ENCODE measurements at regions not wholly inside any gene's neighbourhood (a gene's known extent, or its start where the extent isn't known, plus 50 kb on each side); places are given as distances from the start of the nearest gene placed in this dataset.
A peak's percentile ranks its signal among the peaks of the same experiment; 100 is the strongest.

DNA sequence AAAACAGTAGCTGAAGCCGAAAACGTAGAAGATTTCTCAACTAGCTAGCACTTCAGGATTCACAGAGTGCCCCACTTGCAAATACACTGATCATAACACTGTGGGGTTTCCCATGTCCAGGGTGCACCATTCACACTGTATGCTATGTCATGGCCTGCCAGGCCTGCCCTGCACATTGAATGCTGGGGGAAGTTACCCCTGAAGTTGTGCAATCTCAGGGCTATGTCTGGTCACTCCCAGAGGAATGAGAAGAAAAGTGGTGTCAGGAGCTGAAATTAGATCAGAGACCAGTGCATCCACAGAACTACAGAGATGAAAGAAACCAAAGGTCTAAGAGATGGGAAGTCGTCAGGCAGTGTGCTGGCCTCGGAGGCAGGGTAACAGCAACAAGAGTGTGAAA lies 196.8 kb downstream of the RAP2A start:
- H3K36me3 Mint-ChIP-seq (ENCODE audit: low read depth) = peaks cover 30% of the 10 kb centered on the region
- no peak overlapping the region for H3K4me3 ChIP-seq (ENCODE audit: low read length)
- H3K36me3 ChIP-seq (ENCODE audit: control insufficient read depth, insufficient read depth, low read length) = peaks cover 4% of the 10 kb centered on the region
- DNase-seq = no peak
- H3K4me1 Mint-ChIP-seq = peaks cover 19% of the 10 kb centered on the region
- peaks cover 50% of the 10 kb centered on the region for H3K9me3 ChIP-seq (ENCODE audit: control insufficient read depth, low read length)
- H3K27ac ChIP-seq (ENCODE audit: low read depth, low read length) = no peak overlapping the region
- WGBS, 2 experiments (ENCODE audit: insufficient coverage in 1 of 2, insufficient read length in 1 of 2) = 91 to 97% methylated on average over 4 of the region's 4 CpGs
- H3K9me3 Mint-ChIP-seq = peaks cover 42% of the 10 kb centered on the region
- H3K27me3 Mint-ChIP-seq (ENCODE audit: insufficient read depth) = no peaks in the 10 kb centered on the region
- no peak overlapping the region for H3K27ac Mint-ChIP-seq
- H3K27me3 ChIP-seq (ENCODE audit: control insufficient read depth, insufficient read depth, low read length, poor library complexity, severe bottlenecking) = no peaks in the 10 kb centered on the region
- no peak overlapping the region for H3K9ac ChIP-seq (ENCODE audit: extremely low read depth, low read length, poor library complexity, severe bottlenecking)
- TF ChIP-seq, protein P1, sequence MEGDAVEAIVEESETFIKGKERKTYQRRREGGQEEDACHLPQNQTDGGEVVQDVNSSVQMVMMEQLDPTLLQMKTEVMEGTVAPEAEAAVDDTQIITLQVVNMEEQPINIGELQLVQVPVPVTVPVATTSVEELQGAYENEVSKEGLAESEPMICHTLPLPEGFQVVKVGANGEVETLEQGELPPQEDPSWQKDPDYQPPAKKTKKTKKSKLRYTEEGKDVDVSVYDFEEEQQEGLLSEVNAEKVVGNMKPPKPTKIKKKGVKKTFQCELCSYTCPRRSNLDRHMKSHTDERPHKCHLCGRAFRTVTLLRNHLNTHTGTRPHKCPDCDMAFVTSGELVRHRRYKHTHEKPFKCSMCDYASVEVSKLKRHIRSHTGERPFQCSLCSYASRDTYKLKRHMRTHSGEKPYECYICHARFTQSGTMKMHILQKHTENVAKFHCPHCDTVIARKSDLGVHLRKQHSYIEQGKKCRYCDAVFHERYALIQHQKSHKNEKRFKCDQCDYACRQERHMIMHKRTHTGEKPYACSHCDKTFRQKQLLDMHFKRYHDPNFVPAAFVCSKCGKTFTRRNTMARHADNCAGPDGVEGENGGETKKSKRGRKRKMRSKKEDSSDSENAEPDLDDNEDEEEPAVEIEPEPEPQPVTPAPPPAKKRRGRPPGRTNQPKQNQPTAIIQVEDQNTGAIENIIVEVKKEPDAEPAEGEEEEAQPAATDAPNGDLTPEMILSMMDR (conservative IDR thresholded peaks at IDR 0.05) = no peak
- peaks cover 6% of the 10 kb centered on the region for H3K4me1 ChIP-seq (ENCODE audit: control insufficient read depth, insufficient read depth, low read length)
- H3K4me3 Mint-ChIP-seq = no peak overlapping the region

DNA sequence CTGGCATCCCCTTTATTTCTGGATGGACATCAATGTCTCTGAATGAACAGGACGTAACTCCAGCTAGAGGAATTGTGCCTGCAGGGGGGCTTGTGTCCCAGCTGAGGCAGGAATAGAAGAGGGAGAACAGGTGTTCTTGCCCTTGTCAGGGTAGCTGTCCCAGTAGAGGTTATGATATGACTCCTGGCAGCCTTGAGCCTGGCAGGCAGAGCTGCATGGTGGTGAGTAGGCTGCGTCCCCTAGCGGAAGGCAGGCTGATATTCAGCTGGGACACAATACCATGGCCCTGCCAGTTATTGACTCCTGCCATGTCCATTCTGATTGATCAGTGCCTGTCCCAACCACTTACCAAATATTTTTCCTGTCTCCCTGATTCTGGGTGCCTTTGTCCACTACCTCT lies 197.2 kb downstream of the RAP2A start:
- Histone ChIP-seq H3K27ac (ENCODE audit: low read depth, low read length) (no peak overlapping the region), H3K9ac (ENCODE audit: extremely low read depth, low read length, poor library complexity, severe bottlenecking) (no peak overlapping the region), H3K4me3 (ENCODE audit: low read length) (no peak overlapping the region), H3K4me1 (ENCODE audit: control insufficient read depth, insufficient read depth, low read length) (peaks cover 6% of the 10 kb centered on the region), H3K27me3 (ENCODE audit: control insufficient read depth, insufficient read depth, low read length, poor library complexity, severe bottlenecking) (no peaks in the 10 kb centered on the region), H3K9me3 (ENCODE audit: control insufficient read depth, low read length) (peaks cover 50% of the 10 kb centered on the region), H3K36me3 (ENCODE audit: control insufficient read depth, insufficient read depth, low read length) (peaks cover 4% of the 10 kb centered on the region)
- Mint-ChIP-seq H3K4me3 (no peak overlapping the region), H3K9me3 (peaks cover 46% of the 10 kb centered on the region), H3K4me1 (peaks cover 23% of the 10 kb centered on the region), H3K27me3 (ENCODE audit: insufficient read depth) (no peaks in the 10 kb centered on the region), H3K27ac (no peak overlapping the region), H3K36me3 (ENCODE audit: low read depth) (peaks cover 30% of the 10 kb centered on the region)
- WGBS, 2 experiments (ENCODE audit: insufficient coverage in 1 of 2, insufficient read length in 1 of 2) = 64 to 83% methylated on average over 2 to 3 of the region's 3 CpGs
- TF ChIP-seq, protein P1 (conservative IDR thresholded peaks at IDR 0.05) = peak; percentile 65
- DNase-seq = peak; percentile 73

DNA sequence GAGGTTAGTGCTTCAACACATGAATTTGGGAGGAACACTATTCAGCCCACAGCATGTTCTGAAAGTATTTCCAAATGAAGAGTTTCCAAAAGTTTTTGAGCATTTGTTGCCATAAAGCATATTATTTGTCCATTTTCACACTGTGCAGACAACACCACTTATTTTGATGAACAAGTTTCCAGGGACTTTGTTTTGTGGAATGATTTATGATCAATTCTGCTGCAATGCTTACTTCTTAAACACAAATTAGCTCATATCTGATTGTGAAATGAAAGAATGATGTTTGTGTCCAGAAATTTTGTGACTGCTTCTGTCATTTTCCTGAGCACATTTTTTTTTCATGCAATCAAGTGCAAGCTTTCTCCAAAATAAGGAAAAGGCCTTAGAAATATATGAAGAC lies 205.3 kb downstream of the RAP2A start:
- H3K27ac Mint-ChIP-seq = no peak overlapping the region
- TF ChIP-seq, protein P1 (conservative IDR thresholded peaks at IDR 0.05) = no peak
- no peak overlapping the region for H3K4me3 Mint-ChIP-seq
- no peak overlapping the region for H3K9ac ChIP-seq (ENCODE audit: extremely low read depth, low read length, poor library complexity, severe bottlenecking)
- H3K27me3 ChIP-seq (ENCODE audit: control insufficient read depth, insufficient read depth, low read length, poor library complexity, severe bottlenecking) = no peaks in the 10 kb centered on the region
- peaks cover 54% of the 10 kb centered on the region for H3K9me3 ChIP-seq (ENCODE audit: control insufficient read depth, low read length)
- peaks cover 14% of the 10 kb centered on the region for H3K9me3 Mint-ChIP-seq
- H3K36me3 Mint-ChIP-seq (ENCODE audit: low read depth) = peaks cover 10% of the 10 kb centered on the region
- H3K36me3 ChIP-seq (ENCODE audit: control insufficient read depth, insufficient read depth, low read length) = peaks cover 9% of the 10 kb centered on the region
- H3K27ac ChIP-seq (ENCODE audit: low read depth, low read length) = no peak overlapping the region
- peaks cover 6% of the 10 kb centered on the region for H3K4me1 ChIP-seq (ENCODE audit: control insufficient read depth, insufficient read depth, low read length)
- H3K4me3 ChIP-seq (ENCODE audit: low read length) = peak overlapping the region; percentile 10
- peaks cover 23% of the 10 kb centered on the region for H3K4me1 Mint-ChIP-seq
- no peak for DNase-seq
- no peaks in the 10 kb centered on the region for H3K27me3 Mint-ChIP-seq (ENCODE audit: insufficient read depth)

All from endodermal cell (in vitro differentiated cells).